ENCODE measurements at regions not wholly inside any gene's neighbourhood (a gene's known extent, or its start where the extent isn't known, plus 50 kb on each side); places are given as distances from the start of the nearest gene placed in this dataset.

DNA sequence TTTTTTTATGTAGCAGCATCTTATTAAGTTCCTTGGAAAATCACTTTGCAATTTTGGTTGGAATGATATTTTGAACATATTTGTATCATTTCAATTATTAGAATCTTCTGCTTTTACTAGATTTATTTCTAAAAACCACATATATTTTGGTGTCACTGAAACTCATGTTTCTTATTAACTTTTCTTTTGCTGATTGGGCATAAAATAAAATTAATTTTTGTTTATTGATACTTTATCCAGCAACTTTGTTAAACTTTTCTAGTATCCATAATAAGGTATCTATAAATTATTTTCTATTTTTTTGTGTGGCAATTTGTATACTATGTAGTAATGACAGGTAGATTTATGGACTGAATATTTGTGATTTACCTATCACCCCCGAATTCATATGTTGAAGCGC, 556.4 kb upstream of the ATXN8OS start:
- intact Hi-C loops (cut with micrococcal nuclease): no loop called here
- Mint-ChIP-seq H3K27me3 (no peaks in the 10 kb centered on the region), H3K9me3 (no peaks in the 10 kb centered on the region), H3K4me3 (no peak overlapping the region), H3K4me1 (ENCODE audit: low read depth) (no peaks in the 10 kb centered on the region), H3K27ac (no peak overlapping the region), H3K36me3 (ENCODE audit: low read depth) (no peaks in the 10 kb centered on the region)

DNA sequence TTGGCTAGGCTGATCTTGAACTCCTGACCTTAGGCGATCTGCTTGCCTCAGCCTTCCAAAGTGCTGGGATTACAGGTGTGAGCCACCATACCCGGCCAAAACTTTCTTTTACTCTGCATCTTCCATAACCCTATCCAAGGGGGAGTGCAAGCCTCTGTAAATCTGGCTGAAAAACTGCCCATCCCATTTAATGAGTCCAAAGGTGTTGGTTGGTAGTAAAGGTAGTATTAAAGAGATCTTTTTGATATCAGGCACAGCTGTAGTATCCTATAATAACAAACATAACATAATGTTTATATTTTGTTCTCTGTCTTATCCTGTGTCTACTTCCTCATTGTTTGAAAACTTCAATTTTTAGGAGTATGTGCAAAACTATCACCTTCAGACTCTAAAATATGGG, 559.8 kb upstream of the ATXN8OS start:
- H3K36me3 Mint-ChIP-seq (ENCODE audit: low read depth): no peaks in the 10 kb centered on the region

DNA sequence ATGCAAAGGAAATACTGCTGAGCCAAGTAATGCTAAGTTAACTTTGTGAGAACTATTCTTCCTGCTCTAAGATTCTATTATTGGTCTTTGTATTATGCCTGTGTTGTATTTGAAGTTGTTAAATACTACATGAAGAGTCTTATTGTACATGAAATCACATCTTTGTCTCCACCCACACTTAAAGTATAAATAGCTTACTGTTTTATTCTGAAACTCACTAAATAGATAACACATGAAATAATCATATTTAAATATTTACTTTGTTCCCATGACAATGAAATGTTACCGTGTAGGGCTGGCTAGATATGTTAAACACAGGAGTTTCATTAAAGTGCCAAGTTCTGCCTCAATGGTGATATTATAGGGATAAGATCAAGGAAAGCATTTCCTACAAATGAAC, 562.1 kb upstream of the ATXN8OS start:
- Mint-ChIP-seq H3K36me3 (ENCODE audit: low read depth) (no peaks in the 10 kb centered on the region), H3K27ac (no peak overlapping the region), H3K4me1 (ENCODE audit: low read depth) (no peaks in the 10 kb centered on the region), H3K4me3 (no peak overlapping the region), H3K27me3 (no peaks in the 10 kb centered on the region), H3K9me3 (no peaks in the 10 kb centered on the region)
- intact Hi-C loops (cut with micrococcal nuclease): no loop called here

More for the DNA sequence above, 559.8 kb upstream of the ATXN8OS start:
- Mint-ChIP-seq H3K9me3 (no peaks in the 10 kb centered on the region), H3K4me3 (no peak overlapping the region), H3K27ac (no peak overlapping the region), H3K27me3 (no peaks in the 10 kb centered on the region), H3K4me1 (ENCODE audit: low read depth) (no peaks in the 10 kb centered on the region)
- intact Hi-C loops (cut with micrococcal nuclease): no loop called here

DNA sequence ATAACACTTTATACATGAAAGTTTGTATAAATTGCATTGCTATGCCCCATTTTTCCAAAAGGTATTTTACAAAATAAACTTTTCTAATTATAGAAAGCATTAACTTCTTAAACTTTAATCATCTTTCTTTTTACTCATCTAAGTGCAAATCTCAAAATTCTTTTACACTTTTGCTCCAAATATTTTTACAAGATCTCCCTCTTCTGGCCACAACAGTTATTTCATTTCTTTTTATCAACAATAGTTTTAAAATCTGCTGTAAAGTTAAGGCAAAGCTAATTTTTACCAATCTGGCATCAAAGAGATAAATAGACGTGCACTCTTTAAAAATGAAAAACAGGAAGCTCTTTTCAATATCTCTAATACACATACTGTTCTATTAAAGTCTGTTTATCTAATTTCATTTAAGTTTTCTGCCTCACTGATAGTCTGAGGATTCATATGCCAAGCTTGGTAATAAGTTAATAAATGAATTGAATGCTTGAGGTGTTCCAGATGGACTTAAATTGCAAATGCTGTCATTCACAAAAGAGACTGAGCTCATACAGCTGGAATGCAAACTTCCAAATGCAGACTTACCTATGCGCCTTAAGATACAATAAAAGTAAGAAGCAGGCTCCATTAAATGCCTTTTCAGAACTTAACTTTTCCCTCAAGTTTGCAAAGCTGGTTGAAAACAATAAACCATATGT, 583.0 kb upstream of the ATXN8OS start:
- no peaks in the 10 kb centered on the region for H3K9me3 Mint-ChIP-seq
- no peaks in the 10 kb centered on the region for H3K36me3 Mint-ChIP-seq (ENCODE audit: low read depth)
- no peaks in the 10 kb centered on the region for H3K27me3 Mint-ChIP-seq

DNA sequence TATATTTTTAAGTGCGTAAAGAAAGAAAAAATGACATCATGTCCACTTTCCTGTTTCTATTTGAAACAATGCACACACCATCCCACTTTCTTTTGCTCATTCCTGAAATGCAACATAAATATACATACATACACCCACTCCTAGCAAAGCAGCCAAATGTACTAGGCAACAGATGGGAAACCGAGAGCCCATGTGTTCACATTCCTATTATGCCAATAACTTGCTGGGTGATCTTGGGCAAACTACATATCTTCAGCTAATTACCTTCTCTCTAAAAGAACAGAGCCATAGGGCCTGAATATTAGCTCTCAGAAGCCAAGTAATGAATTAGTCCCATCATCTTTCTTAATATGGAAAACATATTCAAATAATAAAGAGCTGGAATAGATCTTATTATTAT, 610.6 kb upstream of the ATXN8OS start:
- Mint-ChIP-seq H3K36me3 (ENCODE audit: low read depth) (no peaks in the 10 kb centered on the region), H3K4me1 (ENCODE audit: low read depth) (no peaks in the 10 kb centered on the region), H3K9me3 (peaks cover 10% of the 10 kb centered on the region), H3K27ac (no peak overlapping the region), H3K27me3 (no peaks in the 10 kb centered on the region), H3K4me3 (no peak overlapping the region)
- intact Hi-C loops (cut with micrococcal nuclease): no loop called here

More for the DNA sequence above, 583.0 kb upstream of the ATXN8OS start:
- Mint-ChIP-seq H3K4me3 (no peak overlapping the region), H3K4me1 (ENCODE audit: low read depth) (no peaks in the 10 kb centered on the region), H3K27ac (no peak overlapping the region)
- intact Hi-C loops (cut with micrococcal nuclease): no loop called here

DNA sequence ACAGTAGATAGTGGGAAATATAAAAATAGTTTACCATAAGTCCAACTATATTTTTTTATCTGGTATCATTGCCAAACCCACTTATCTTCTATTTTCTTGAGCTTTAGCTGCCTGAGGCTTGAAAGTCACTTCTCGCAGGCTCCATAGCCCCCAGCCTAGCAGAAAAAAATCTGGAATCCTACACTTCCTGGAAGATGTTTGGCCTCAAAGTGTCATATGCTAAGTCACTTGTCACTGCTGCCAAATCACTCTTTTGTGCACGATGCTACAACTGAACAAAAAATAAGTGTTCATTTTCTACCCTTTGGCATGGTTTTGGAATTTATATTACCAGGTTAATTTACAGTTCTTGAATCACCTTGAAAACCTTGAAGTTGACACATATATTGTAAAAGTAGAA, 612.5 kb upstream of the ATXN8OS start:
- no peaks in the 10 kb centered on the region for H3K4me1 Mint-ChIP-seq (ENCODE audit: low read depth)
- no peak overlapping the region for H3K4me3 Mint-ChIP-seq
- H3K36me3 Mint-ChIP-seq (ENCODE audit: low read depth): no peaks in the 10 kb centered on the region
- H3K27ac Mint-ChIP-seq: no peak overlapping the region
- peaks cover 4% of the 10 kb centered on the region for H3K9me3 Mint-ChIP-seq
- intact Hi-C loops (cut with micrococcal nuclease): no loop called here
- no peaks in the 10 kb centered on the region for H3K27me3 Mint-ChIP-seq

DNA sequence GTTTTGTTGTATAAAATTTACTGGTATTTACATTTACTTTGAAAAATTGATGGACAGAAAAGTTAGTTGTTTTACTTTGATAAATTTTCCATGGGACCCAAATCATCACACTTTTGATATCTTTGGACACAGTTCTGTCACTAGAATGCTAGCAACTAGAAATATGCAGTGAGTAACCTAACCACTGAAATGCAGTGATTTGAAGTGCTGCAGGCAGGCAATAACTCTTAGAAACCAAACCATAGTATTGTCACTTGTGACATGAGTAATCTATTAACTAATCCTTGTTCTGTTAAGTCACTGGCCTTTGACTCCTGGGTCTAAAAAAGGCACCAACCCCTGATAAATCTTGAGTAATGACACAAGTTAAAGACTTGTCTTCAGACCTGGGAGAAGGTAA, 620.0 kb upstream of the ATXN8OS start:
- no peak overlapping the region for H3K27ac Mint-ChIP-seq
- no peaks in the 10 kb centered on the region for H3K27me3 Mint-ChIP-seq
- H3K4me3 Mint-ChIP-seq: no peak overlapping the region
- H3K4me1 Mint-ChIP-seq (ENCODE audit: low read depth): no peaks in the 10 kb centered on the region
- H3K36me3 Mint-ChIP-seq (ENCODE audit: low read depth): no peaks in the 10 kb centered on the region
- peaks cover 44% of the 10 kb centered on the region for H3K9me3 Mint-ChIP-seq
- intact Hi-C loops (cut with micrococcal nuclease): no loop called here

DNA sequence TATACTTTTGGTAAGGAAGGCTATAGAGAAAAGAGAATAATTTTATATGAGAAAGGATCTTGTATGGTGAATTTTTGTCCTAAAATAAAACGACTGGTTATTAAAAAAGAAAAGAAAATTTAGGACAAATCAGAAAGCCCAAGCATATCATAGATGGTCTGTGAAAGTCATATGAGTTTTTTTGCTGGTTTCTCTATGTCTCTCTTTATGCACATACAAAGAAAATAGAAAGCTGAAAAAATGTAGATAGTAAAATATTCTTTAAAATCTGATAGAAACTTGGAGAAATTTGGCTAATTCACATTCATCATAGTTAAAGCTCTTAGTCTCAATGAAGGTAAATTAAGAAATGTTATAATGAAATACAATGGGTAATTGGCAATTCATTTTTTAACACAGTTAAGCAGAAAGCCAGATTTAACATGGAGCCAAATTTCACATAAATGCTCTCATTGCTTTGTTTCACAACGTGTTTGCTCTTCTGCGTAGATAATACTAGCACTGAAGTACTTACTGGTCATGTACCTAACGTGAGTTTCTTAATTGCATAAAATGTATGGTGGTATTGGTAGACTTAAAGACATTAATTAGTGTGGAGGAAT, 621.5 kb upstream of the ATXN8OS start:
- Mint-ChIP-seq H3K4me3 (no peak overlapping the region), H3K4me1 (ENCODE audit: low read depth) (no peaks in the 10 kb centered on the region), H3K36me3 (ENCODE audit: low read depth) (no peaks in the 10 kb centered on the region), H3K27me3 (no peaks in the 10 kb centered on the region), H3K9me3 (peaks cover 59% of the 10 kb centered on the region), H3K27ac (no peak overlapping the region)
- intact Hi-C loops (cut with micrococcal nuclease): no loop called here

DNA sequence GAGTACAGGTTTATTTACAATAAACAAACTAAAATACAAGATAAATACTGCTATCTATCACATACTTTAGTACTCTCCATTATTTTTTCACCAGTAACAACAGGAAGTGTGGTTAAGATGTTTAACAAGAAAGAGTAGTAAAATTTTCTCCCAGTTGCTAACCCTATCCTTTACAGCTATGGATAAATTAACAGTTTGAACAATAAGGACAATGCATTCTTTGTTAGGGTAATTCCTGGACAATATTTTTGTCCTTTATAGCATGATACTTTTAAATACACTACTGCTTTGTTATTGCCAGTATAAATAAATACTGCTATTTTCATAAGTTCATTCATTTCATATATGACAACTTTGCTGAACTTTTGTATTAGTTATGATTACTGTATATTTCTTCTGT, 630.2 kb upstream of the ATXN8OS start:
- H3K9me3 Mint-ChIP-seq: peaks cover 26% of the 10 kb centered on the region
- no peak overlapping the region for H3K4me3 Mint-ChIP-seq
- no peaks in the 10 kb centered on the region for H3K27me3 Mint-ChIP-seq
- intact Hi-C loops (cut with micrococcal nuclease): no loop called here
- no peaks in the 10 kb centered on the region for H3K36me3 Mint-ChIP-seq (ENCODE audit: low read depth)
- H3K27ac Mint-ChIP-seq: no peak overlapping the region
- H3K4me1 Mint-ChIP-seq (ENCODE audit: low read depth): no peaks in the 10 kb centered on the region

DNA sequence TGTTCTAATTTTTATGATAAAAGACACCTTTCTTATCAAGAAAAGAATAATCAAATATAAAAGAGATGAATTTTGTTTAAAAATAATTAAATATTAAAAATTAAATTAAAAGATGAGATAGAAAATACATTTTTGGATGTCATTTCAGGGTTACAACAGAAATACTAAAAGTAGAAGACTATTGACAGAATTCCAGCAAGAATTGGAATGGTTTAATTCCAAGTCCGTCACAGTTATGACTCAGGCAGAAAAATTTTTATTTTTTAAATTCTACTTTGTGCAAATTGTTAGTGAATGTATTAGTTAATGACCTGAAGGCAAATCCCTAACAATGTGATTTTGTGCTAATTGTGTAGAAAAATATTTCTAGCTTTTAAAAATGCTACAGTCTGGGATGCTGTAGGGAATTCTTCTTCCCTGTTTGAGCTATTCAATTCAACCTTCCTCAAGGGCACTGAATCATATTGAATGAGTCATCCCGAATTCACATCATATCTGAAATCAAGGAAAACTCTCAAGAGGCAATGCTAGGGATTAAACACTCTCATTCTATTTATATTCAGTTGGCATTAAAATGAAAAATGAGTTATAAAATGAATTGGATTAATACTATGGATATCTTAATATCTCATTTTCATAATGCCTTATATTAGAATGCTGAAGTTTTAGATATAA, 633.5 kb upstream of the ATXN8OS start:
- Mint-ChIP-seq H3K9me3 (peaks cover 2% of the 10 kb centered on the region), H3K36me3 (ENCODE audit: low read depth) (no peaks in the 10 kb centered on the region), H3K4me3 (no peak overlapping the region), H3K4me1 (ENCODE audit: low read depth) (no peaks in the 10 kb centered on the region), H3K27ac (no peak overlapping the region), H3K27me3 (no peaks in the 10 kb centered on the region)
- intact Hi-C loops (cut with micrococcal nuclease): no loop called here

DNA sequence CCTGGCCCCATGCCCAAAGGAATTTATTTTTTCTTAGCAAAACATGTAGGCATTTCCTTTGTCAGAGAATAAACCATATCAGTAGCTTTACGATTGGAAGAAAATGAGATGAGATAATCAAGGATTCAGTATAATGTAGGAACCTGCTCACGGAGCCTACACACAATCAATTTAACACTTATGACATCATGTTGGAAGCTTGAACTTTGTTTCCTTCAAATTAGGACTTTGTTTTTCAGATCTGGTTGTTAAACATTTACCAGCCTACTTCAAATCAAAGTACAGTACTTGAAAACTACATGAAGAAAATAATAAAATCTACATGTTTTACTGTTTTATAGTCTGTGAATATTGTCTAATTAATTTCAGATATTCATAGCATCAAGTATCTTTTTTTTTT, 639.0 kb upstream of the ATXN8OS start:
- intact Hi-C loops (cut with micrococcal nuclease): no loop called here
- H3K27me3 Mint-ChIP-seq: no peaks in the 10 kb centered on the region
- peaks cover 15% of the 10 kb centered on the region for H3K9me3 Mint-ChIP-seq
- no peak overlapping the region for H3K4me3 Mint-ChIP-seq
- no peaks in the 10 kb centered on the region for H3K4me1 Mint-ChIP-seq (ENCODE audit: low read depth)
- no peak overlapping the region for H3K27ac Mint-ChIP-seq
- no peaks in the 10 kb centered on the region for H3K36me3 Mint-ChIP-seq (ENCODE audit: low read depth)

DNA sequence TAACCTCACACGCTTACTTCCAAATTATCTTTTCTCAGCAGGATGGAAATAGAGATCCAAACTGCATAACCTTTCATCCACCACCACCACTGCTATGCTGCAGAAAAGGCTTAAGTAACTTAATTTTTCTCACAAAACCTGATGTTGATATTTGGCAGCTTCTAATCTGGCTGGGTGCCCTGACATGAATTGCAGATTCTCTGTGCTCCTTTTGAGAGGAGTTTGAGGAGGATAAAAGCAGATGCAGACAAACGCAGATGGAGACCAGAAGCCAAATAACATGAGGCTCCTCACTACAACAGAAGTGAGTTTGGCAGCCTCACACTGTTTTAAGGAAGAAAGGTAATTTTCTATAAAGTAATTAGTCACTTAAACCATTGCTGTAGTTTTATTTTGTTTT, 646.2 kb upstream of the ATXN8OS start:
- peaks cover 15% of the 10 kb centered on the region for H3K9me3 Mint-ChIP-seq
- intact Hi-C loops (cut with micrococcal nuclease): no loop called here
- no peaks in the 10 kb centered on the region for H3K36me3 Mint-ChIP-seq (ENCODE audit: low read depth)
- H3K4me1 Mint-ChIP-seq (ENCODE audit: low read depth): no peaks in the 10 kb centered on the region
- H3K27me3 Mint-ChIP-seq: no peaks in the 10 kb centered on the region
- no peak overlapping the region for H3K4me3 Mint-ChIP-seq
- H3K27ac Mint-ChIP-seq: no peak overlapping the region

DNA sequence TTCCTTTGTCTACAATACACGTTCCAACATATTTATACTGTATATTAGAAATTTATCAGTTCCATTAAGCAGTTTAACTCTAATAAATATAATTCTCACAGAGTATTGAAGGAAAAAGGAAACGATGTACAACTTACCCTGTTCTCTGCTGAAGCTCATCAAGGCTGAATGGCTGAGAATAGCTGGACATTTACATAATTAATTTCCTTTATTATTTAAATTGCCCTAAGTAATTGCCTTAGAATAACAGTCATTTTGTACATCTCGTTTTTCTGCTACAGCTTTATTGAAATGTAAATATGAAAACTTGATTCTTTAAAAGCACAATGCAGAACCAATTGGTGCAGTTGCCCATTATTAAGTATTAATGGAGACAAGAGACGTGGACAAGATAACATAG, 648.3 kb upstream of the ATXN8OS start:
- no peak overlapping the region for H3K27ac Mint-ChIP-seq
- H3K4me1 Mint-ChIP-seq (ENCODE audit: low read depth): no peaks in the 10 kb centered on the region
- H3K4me3 Mint-ChIP-seq: no peak overlapping the region
- H3K9me3 Mint-ChIP-seq: peaks cover 7% of the 10 kb centered on the region
- intact Hi-C loops (cut with micrococcal nuclease): no loop called here
- no peaks in the 10 kb centered on the region for H3K36me3 Mint-ChIP-seq (ENCODE audit: low read depth)
- no peaks in the 10 kb centered on the region for H3K27me3 Mint-ChIP-seq

DNA sequence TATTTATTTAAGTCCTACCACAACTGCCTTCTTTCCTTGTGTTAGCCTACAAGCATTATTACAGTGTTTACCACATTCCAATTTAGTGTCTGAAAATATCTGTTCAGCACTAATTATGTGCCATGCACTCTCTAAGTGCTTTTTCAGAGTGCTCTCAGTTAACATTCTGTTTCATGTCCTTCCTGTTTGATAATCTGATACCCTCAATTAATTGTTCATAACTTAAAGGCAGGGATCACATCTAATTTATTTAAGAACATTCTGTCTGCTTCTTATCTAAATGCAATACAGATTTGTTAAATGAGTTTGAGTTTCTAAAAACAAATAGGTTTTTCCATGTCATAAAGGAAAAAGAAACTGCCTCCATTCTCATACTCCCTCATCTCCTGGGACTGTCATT, 649.6 kb upstream of the ATXN8OS start:
- no peak overlapping the region for H3K4me3 Mint-ChIP-seq
- no peaks in the 10 kb centered on the region for H3K4me1 Mint-ChIP-seq (ENCODE audit: low read depth)
- no peak overlapping the region for H3K27ac Mint-ChIP-seq
- no peaks in the 10 kb centered on the region for H3K36me3 Mint-ChIP-seq (ENCODE audit: low read depth)
- no peaks in the 10 kb centered on the region for H3K9me3 Mint-ChIP-seq
- no peaks in the 10 kb centered on the region for H3K27me3 Mint-ChIP-seq
- intact Hi-C loops (cut with micrococcal nuclease): no loop called here
